ENCODE measurements at regions not wholly inside any gene's neighbourhood (a gene's known extent, or its start where the extent isn't known, plus 50 kb on each side); places are given as distances from the start of the nearest gene placed in this dataset.

DNA sequence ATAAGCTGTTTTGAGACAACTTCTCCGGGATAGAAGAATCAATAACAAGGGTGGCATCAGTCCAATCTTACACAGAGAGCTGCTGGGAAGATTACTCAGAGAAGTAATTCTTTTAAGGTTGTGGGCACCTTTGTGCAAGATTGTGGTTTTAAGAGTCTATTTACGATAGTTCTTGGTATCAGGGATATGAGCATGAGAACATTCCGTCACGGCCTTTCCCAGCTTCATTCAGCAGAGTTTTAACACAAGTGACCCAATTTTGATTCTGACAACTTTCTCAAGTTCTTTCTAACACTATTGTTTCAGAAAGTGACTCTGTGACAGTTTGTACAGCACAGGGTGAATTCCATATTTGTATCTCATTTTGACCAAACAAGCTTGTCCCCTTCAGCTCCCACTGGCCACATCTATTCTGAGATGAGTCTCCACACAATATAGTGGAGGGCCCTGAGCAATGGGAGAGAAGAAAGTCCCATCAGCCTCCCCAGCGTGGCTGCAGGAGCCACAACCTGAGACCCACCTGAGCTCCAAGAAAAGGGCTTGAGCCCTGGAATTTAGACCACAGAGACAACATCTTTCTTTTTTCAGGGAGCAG is 869.2 kb downstream of the TMEM121 start:
- no peak for TF ChIP-seq FOXM1 (IDR thresholded peaks at IDR 0.05; ENCODE audit: borderline replicate concordance, low read depth)
- TF ChIP-seq CREB1 (IDR thresholded peaks at IDR 0.05; ENCODE audit: low read depth), result no peak
- TF ChIP-seq, protein P1, sequence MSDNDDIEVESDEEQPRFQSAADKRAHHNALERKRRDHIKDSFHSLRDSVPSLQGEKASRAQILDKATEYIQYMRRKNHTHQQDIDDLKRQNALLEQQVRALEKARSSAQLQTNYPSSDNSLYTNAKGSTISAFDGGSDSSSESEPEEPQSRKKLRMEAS (IDR thresholded peaks at IDR 0.05), result no peak
- TF ChIP-seq EP300 (IDR thresholded peaks at IDR 0.05; ENCODE audit: borderline replicate concordance), result no peak
- TF ChIP-seq CEBPB (IDR thresholded peaks at IDR 0.05), result no peak
- no peak for TF ChIP-seq TEAD4 (IDR thresholded peaks at IDR 0.05)
- TF ChIP-seq NFIC (IDR thresholded peaks at IDR 0.05), result no peak
- TF ChIP-seq ZBTB7A (IDR thresholded peaks at IDR 0.05; ENCODE audit: low read depth), result no peak
- TF ChIP-seq, protein P2, sequence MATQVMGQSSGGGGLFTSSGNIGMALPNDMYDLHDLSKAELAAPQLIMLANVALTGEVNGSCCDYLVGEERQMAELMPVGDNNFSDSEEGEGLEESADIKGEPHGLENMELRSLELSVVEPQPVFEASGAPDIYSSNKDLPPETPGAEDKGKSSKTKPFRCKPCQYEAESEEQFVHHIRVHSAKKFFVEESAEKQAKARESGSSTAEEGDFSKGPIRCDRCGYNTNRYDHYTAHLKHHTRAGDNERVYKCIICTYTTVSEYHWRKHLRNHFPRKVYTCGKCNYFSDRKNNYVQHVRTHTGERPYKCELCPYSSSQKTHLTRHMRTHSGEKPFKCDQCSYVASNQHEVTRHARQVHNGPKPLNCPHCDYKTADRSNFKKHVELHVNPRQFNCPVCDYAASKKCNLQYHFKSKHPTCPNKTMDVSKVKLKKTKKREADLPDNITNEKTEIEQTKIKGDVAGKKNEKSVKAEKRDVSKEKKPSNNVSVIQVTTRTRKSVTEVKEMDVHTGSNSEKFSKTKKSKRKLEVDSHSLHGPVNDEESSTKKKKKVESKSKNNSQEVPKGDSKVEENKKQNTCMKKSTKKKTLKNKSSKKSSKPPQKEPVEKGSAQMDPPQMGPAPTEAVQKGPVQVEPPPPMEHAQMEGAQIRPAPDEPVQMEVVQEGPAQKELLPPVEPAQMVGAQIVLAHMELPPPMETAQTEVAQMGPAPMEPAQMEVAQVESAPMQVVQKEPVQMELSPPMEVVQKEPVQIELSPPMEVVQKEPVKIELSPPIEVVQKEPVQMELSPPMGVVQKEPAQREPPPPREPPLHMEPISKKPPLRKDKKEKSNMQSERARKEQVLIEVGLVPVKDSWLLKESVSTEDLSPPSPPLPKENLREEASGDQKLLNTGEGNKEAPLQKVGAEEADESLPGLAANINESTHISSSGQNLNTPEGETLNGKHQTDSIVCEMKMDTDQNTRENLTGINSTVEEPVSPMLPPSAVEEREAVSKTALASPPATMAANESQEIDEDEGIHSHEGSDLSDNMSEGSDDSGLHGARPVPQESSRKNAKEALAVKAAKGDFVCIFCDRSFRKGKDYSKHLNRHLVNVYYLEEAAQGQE (IDR thresholded peaks at IDR 0.05; ENCODE audit: low read depth), result no peak
- no peak for TF ChIP-seq TCF12 (IDR thresholded peaks at IDR 0.05; ENCODE audit: low read depth)
- no peak for TF ChIP-seq YY1 (IDR thresholded peaks at IDR 0.05; ENCODE audit: low read depth)
- no peak for TF ChIP-seq TAF1 (IDR thresholded peaks at IDR 0.05; ENCODE audit: low read depth)

DNA sequence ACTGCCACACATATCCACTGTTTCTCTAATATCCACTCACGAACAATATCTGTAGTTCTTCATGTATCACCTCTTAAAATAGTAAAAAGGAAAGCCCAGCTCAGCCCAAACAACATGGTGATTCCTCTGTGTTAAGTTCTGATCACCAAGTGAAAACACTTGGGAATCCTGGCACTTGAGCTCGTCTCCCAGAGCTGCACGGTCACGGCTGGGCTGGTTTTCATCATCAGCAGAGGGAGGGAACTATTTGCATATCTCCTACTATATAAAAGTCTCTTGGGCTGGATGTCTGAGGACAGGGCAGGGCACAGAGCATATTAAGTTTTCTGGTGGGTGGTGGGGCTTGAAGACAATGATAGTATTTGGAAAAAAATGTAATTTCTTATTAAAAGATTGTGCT is 870.6 kb downstream of the TMEM121 start:
- TF ChIP-seq, protein P3, sequence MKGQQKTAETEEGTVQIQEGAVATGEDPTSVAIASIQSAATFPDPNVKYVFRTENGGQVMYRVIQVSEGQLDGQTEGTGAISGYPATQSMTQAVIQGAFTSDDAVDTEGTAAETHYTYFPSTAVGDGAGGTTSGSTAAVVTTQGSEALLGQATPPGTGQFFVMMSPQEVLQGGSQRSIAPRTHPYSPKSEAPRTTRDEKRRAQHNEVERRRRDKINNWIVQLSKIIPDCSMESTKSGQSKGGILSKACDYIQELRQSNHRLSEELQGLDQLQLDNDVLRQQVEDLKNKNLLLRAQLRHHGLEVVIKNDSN (IDR thresholded peaks at IDR 0.05), result no peak
- TF ChIP-seq FOXM1 (IDR thresholded peaks at IDR 0.05; ENCODE audit: borderline replicate concordance, low read depth), result no peak
- TF ChIP-seq ZBTB7A (IDR thresholded peaks at IDR 0.05; ENCODE audit: low read depth), result no peak
- TF ChIP-seq TCF12 (IDR thresholded peaks at IDR 0.05; ENCODE audit: low read depth), result no peak
- no peak for TF ChIP-seq YY1 (IDR thresholded peaks at IDR 0.05; ENCODE audit: low read depth)
- TF ChIP-seq TEAD4 (IDR thresholded peaks at IDR 0.05), result no peak
- no peak for TF ChIP-seq EGR1 (IDR thresholded peaks at IDR 0.05)
- no peak for TF ChIP-seq CREB1 (IDR thresholded peaks at IDR 0.05; ENCODE audit: low read depth)
- TF ChIP-seq, protein P1 (IDR thresholded peaks at IDR 0.05), result no peak
- TF ChIP-seq CEBPB (IDR thresholded peaks at IDR 0.05), result no peak
- TF ChIP-seq, protein P2 (IDR thresholded peaks at IDR 0.05; ENCODE audit: low read depth), result no peak
- no peak for TF ChIP-seq RAD21 (IDR thresholded peaks at IDR 0.05; ENCODE audit: low read depth)
- TF ChIP-seq EP300 (IDR thresholded peaks at IDR 0.05; ENCODE audit: borderline replicate concordance), result no peak
- no peak for TF ChIP-seq TAF1 (IDR thresholded peaks at IDR 0.05; ENCODE audit: low read depth)
- TF ChIP-seq NFIC (IDR thresholded peaks at IDR 0.05), result no peak

DNA sequence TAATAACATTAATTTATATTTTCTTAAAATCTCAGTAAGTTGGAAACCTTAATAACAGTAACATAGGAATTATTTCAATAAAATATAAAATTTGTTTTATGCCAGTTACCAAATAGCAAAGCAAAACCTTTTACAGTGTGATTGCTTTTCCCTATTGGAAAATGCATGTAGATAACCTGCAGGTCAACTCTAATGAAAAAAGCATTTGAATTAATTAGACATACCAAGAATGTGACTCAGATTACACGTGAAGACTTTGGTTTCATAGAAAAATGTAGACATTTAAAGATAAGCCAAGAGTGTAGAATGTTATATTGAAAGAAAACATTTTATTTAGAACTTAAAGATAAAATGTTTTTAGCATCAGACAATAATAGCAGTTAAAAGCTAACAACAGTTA is 888.1 kb downstream of the TMEM121 start:
- TF ChIP-seq, protein P3 (IDR thresholded peaks at IDR 0.05), result no peak
- TF ChIP-seq RAD21 (IDR thresholded peaks at IDR 0.05; ENCODE audit: low read depth) (no peak), YY1 (IDR thresholded peaks at IDR 0.05; ENCODE audit: low read depth) (no peak), TAF1 (IDR thresholded peaks at IDR 0.05; ENCODE audit: low read depth) (no peak), ZBTB7A (IDR thresholded peaks at IDR 0.05; ENCODE audit: low read depth) (no peak), FOXM1 (IDR thresholded peaks at IDR 0.05; ENCODE audit: borderline replicate concordance, low read depth) (no peak)

DNA sequence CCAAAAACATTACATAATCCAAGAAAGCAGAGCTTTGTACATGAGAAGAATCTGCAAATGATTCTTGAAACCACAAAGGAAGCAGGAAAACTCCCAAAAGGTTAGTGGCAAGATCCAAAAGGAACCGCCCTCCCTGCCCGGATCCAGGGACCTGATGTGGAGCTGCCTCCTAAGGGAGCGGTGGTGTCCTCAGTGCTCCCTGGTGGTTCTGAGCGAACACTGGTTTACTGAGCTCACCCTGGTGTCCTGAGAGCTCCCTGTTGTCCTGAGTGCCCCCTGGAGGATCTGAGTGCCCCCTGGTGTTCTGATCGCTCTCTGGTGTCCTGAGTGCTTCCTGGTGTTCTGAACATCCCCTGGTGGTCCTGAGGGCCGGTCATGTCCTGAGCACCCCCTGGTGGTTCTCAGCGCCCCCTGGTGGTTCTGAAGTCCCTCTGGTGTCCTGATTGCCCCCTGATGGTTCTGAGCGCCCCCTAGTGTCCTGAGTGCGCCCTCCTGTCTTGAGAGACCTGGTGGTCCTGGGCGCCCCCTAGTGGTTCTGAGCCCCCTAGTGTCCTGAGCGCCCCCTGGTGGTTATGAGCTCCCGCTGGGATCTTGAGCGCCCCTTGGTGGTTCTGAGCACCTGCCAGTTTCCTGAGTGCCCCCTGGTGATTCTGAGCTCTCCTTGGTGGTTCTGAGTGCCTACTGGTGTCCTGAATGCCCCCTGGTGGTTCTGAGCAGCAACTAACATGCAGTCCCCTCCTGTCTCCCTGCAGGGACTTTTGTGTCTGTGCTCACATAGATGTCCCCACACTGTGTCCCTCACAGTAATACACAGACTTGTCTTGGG is 891.1 kb downstream of the TMEM121 start:
- TF ChIP-seq FOXM1 (IDR thresholded peaks at IDR 0.05; ENCODE audit: borderline replicate concordance, low read depth) (no peak), TEAD4 (IDR thresholded peaks at IDR 0.05) (no peak), YY1 (IDR thresholded peaks at IDR 0.05; ENCODE audit: low read depth) (no peak), RAD21 (IDR thresholded peaks at IDR 0.05; ENCODE audit: low read depth) (no peak), TAF1 (IDR thresholded peaks at IDR 0.05; ENCODE audit: low read depth) (no peak), NFIC (IDR thresholded peaks at IDR 0.05) (no peak), TCF12 (IDR thresholded peaks at IDR 0.05; ENCODE audit: low read depth) (no peak), ZBTB7A (IDR thresholded peaks at IDR 0.05; ENCODE audit: low read depth) (no peak), EP300 (IDR thresholded peaks at IDR 0.05; ENCODE audit: borderline replicate concordance) (no peak)
- TF ChIP-seq, protein P3 (IDR thresholded peaks at IDR 0.05), result no peak
- TF ChIP-seq, protein P2 (IDR thresholded peaks at IDR 0.05; ENCODE audit: low read depth), result no peak
- TF ChIP-seq, protein P1 (IDR thresholded peaks at IDR 0.05), result no peak
